Type B pancreatic cell (in vitro differentiated cells): ENCODE measurements at regions not wholly inside any gene's neighbourhood (a gene's known extent, or its start where the extent isn't known, plus 50 kb on each side); places are given as distances from the start of the nearest gene placed in this dataset.

ENCODE experiments used
- DNase-seq: peaks from one replicate; pipeline ENCODE4 v3.0.0; 2021; ENCODE audit warnings: mixed read lengths; ENCODE audit not compliant: unreplicated experiment; ENCODE audit errors: extremely low spot score
- H3K27ac Mint-ChIP-seq: 2 replicates; pipeline ENCODE4 v1.8.0; 2021; ENCODE audit warnings: mild to moderate bottlenecking, mixed read lengths
- H3K27me3 Mint-ChIP-seq: 2 replicates; pipeline ENCODE4 v1.8.0; 2021; ENCODE audit warnings: mixed read lengths
- H3K36me3 Mint-ChIP-seq: 2 replicates; pipeline ENCODE4 v1.8.0; 2021; ENCODE audit warnings: mixed read lengths
- H3K4me1 Mint-ChIP-seq: one replicate; pipeline ENCODE4 v1.8.0; 2021; ENCODE audit warnings: mixed read lengths; ENCODE audit not compliant: unreplicated experiment
- H3K4me3 Mint-ChIP-seq: 2 replicates; pipeline ENCODE4 v1.8.0; 2021; ENCODE audit warnings: mild to moderate bottlenecking, mixed read lengths
- H3K9me3 Mint-ChIP-seq: 2 replicates; pipeline ENCODE4 v1.8.0; 2021; ENCODE audit warnings: mixed read lengths
- CTCF ChIP-seq: fragments of 200-600 bp; sonication (generic); conservative IDR thresholded peaks from 2 replicates; pipeline ENCODE4 v1.5.0; 2021; ENCODE audit warnings: antibody characterized with exemption, mild to moderate bottlenecking

- Mint-ChIP-seq H3K4me1 (peaks cover 13% of the 10 kb centered on the region), H3K27me3 (no peaks in the 10 kb centered on the region), H3K4me3 (no peak overlapping the region), H3K36me3 (no peaks in the 10 kb centered on the region), H3K9me3 (no peaks in the 10 kb centered on the region), H3K27ac (no peak overlapping the region)
- no peak for TF ChIP-seq CTCF
- DNase-seq: no peak
Measured at GRCh38 chr4:110368409-110368808, 107.5 kb upstream of the ENPEP start.

GRCh38 chr4:110367156-110367555 lies 108.8 kb upstream of the ENPEP start:
- Mint-ChIP-seq H3K36me3 (no peaks in the 10 kb centered on the region), H3K27ac (no peak overlapping the region), H3K4me1 (peaks cover 13% of the 10 kb centered on the region), H3K4me3 (no peak overlapping the region), H3K27me3 (no peaks in the 10 kb centered on the region), H3K9me3 (no peaks in the 10 kb centered on the region)
- no peak for DNase-seq
- no peak for TF ChIP-seq CTCF

- H3K27me3 Mint-ChIP-seq: no peaks in the 10 kb centered on the region
- no peak overlapping the region for H3K27ac Mint-ChIP-seq
- H3K9me3 Mint-ChIP-seq: no peaks in the 10 kb centered on the region
- no peaks in the 10 kb centered on the region for H3K36me3 Mint-ChIP-seq
- no peak for DNase-seq
- no peak for TF ChIP-seq CTCF
- H3K4me1 Mint-ChIP-seq: peaks cover 9% of the 10 kb centered on the region
- no peak overlapping the region for H3K4me3 Mint-ChIP-seq
Measured at GRCh38 chr4:110365761-110366160, 110.2 kb upstream of the ENPEP start.

GRCh38 chr4:110364911-110365520 lies 110.9 kb upstream of the ENPEP start:
- no peak for DNase-seq
- no peak overlapping the region for H3K27ac Mint-ChIP-seq
- H3K36me3 Mint-ChIP-seq: no peaks in the 10 kb centered on the region
- H3K27me3 Mint-ChIP-seq: no peaks in the 10 kb centered on the region
- peaks cover 9% of the 10 kb centered on the region for H3K4me1 Mint-ChIP-seq
- no peak overlapping the region for H3K4me3 Mint-ChIP-seq
- no peaks in the 10 kb centered on the region for H3K9me3 Mint-ChIP-seq
- no peak for TF ChIP-seq CTCF

GRCh38 chr4:110361921-110362320 lies 114.0 kb upstream of the ENPEP start:
- no peaks in the 10 kb centered on the region for H3K9me3 Mint-ChIP-seq
- no peaks in the 10 kb centered on the region for H3K27me3 Mint-ChIP-seq
- peak overlapping the region; percentile 14 for H3K27ac Mint-ChIP-seq

More at GRCh38 chr4:110361921-110362320, 114.0 kb upstream of the ENPEP start:
- no peak for TF ChIP-seq CTCF
- H3K4me1 Mint-ChIP-seq: peaks cover 9% of the 10 kb centered on the region
- DNase-seq: no peak
- no peaks in the 10 kb centered on the region for H3K36me3 Mint-ChIP-seq
- H3K4me3 Mint-ChIP-seq: peak overlapping the region; percentile 8
